ENCODE measurements at regions not wholly inside any gene's neighbourhood (a gene's known extent, or its start where the extent isn't known, plus 50 kb on each side); places are given as distances from the start of the nearest gene placed in this dataset.
"Not testable (repeated sequence)": the region's sequence is repeated elsewhere in the genome, so short reads cannot be mapped to it uniquely, and the experiment has no call there.

- TF ChIP-seq, protein P1, sequence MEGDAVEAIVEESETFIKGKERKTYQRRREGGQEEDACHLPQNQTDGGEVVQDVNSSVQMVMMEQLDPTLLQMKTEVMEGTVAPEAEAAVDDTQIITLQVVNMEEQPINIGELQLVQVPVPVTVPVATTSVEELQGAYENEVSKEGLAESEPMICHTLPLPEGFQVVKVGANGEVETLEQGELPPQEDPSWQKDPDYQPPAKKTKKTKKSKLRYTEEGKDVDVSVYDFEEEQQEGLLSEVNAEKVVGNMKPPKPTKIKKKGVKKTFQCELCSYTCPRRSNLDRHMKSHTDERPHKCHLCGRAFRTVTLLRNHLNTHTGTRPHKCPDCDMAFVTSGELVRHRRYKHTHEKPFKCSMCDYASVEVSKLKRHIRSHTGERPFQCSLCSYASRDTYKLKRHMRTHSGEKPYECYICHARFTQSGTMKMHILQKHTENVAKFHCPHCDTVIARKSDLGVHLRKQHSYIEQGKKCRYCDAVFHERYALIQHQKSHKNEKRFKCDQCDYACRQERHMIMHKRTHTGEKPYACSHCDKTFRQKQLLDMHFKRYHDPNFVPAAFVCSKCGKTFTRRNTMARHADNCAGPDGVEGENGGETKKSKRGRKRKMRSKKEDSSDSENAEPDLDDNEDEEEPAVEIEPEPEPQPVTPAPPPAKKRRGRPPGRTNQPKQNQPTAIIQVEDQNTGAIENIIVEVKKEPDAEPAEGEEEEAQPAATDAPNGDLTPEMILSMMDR (IDR thresholded peaks at IDR 0.05): not testable (repeated sequence)
- TF ChIP-seq POLR2A, POLR2AphosphoS5, EP300 (IDR thresholded peaks at IDR 0.05): not testable (repeated sequence)
Observed at GRCh38 chr7:63636585-63636984, 362.1 kb upstream of the ZNF722 start.
